ENCODE measurements at regions not wholly inside any gene's neighbourhood (a gene's known extent, or its start where the extent isn't known, plus 50 kb on each side); places are given as distances from the start of the nearest gene placed in this dataset.

GRCh38 chr11:17135916-17136683 lies 58.6 kb upstream of the RPS13 start:
- POLR2A ChIA-PET: no interaction called here
- Histone ChIP-seq H2AFZ (ENCODE audit: low read depth) (no peak overlapping the region), H3K36me3 (replicated peaks in 1 of 2; ENCODE audit: control insufficient read depth in 1 of 2, insufficient read depth in 2 of 2, low read length in 1 of 2) (peaks cover 37 to 39% of the 10 kb centered on the region in 2 experiments), H3K9me2 (no peaks in the 10 kb centered on the region), H4K20me1 (ENCODE audit: insufficient read depth) (no peaks in the 10 kb centered on the region), H3K79me2 (ENCODE audit: insufficient read depth) (no peaks in the 10 kb centered on the region), H3K4me1 (ENCODE audit: control insufficient read depth in 1 of 2, insufficient read depth in 2 of 2, low read depth in 1 of 2, low read length in 1 of 2) (no peaks in the 10 kb centered on the region), H3K4me2 (no peak overlapping the region), H3K9me3 (no peaks in the 10 kb centered on the region), H3K27ac (ENCODE audit: low read depth in 2 of 2, low read length in 1 of 2) (no peak overlapping the region), H3K27me3 (ENCODE audit: insufficient read depth) (no peaks in the 10 kb centered on the region), H3F3A (replicated peaks; ENCODE audit: insufficient read depth) (no peaks in the 10 kb centered on the region), H3K9ac (no peak overlapping the region), H3K4me3 (ENCODE audit: low read depth in 2 of 2, low read length in 1 of 2) (no peak overlapping the region)
- TF ChIP-seq TEAD4 (IDR thresholded peaks at IDR 0.05; ENCODE audit: borderline replicate concordance, insufficient read depth): no peak
- TF ChIP-seq MAX (IDR thresholded peaks at IDR 0.05; ENCODE audit: low read depth): no peak
- no peak for TF ChIP-seq RAD21 (IDR thresholded peaks at IDR 0.05; ENCODE audit: low read length)
- TF ChIP-seq FOXM1 (IDR thresholded peaks at IDR 0.05; ENCODE audit: low read depth): no peak
- TF ChIP-seq CTCF (IDR thresholded peaks at IDR 0.05): no peak
- TF ChIP-seq USF2 (IDR thresholded peaks at IDR 0.05; ENCODE audit: borderline replicate concordance, low read depth, low read length): no peak
- TF ChIP-seq IRF3 (IDR thresholded peaks at IDR 0.05; ENCODE audit: low read depth, low read length): no peak
- no peak for TF ChIP-seq USF1 (IDR thresholded peaks at IDR 0.05; ENCODE audit: borderline replicate concordance, low read depth)
- TF ChIP-seq EP300 (IDR thresholded peaks at IDR 0.05; ENCODE audit: borderline replicate concordance in 1 of 2, low read depth in 1 of 2, low read length in 1 of 2): no peak
- TF ChIP-seq GATA2 (CRISPR knock-in tag; IDR thresholded peaks at IDR 0.05): no peak
- TF ChIP-seq RCOR1 (IDR thresholded peaks at IDR 0.05; ENCODE audit: low read length): no peak
- TF ChIP-seq JUND (IDR thresholded peaks at IDR 0.05): no peak
- no peak for TF ChIP-seq MXI1 (IDR thresholded peaks at IDR 0.05; ENCODE audit: low read depth, low read length)
- TF ChIP-seq FOSL2 (IDR thresholded peaks at IDR 0.05; ENCODE audit: borderline replicate concordance, low read depth): no peak
- TF ChIP-seq CHD2 (IDR thresholded peaks at IDR 0.05; ENCODE audit: low read length, partially characterized antibody): no peak
- WGBS (ENCODE audit: low lambda C conversion rate): 97% methylated on average over 3 of the region's 3 CpGs
- CTCF ChIA-PET: interaction anchor here (0.8 kb wide), 1 partner anchor 121 kb away, joined by 3 read pairs; no protein-coding TSS in a partner anchor
- no peak for DNase-seq
